IMR-90 (cell line): ENCODE measurements at regions not wholly inside any gene's neighbourhood (a gene's known extent, or its start where the extent isn't known, plus 50 kb on each side); places are given as distances from the start of the nearest gene placed in this dataset.

Source experiments
- ATAC-seq: fragments of 200-7000 bp; cut with Tn5 transposase; 2 replicates; pipeline ENCODE4 v1.9.1; 2020; ENCODE audit warnings: low read depth, mild to moderate bottlenecking, moderate library complexity
- BruUV-seq: library from RNA; stranded (reverse); fragments of 400-500 nt; replicated peaks from 2 replicates; lab custom pipeline; 2021; lab: Mats Ljungman, UMichigan
- CTCF ChIA-PET: fragments of 300-600 bp; formaldehyde crosslinking; extraction: SDS; loops from one replicate; lab custom pipeline; 2021; ENCODE audit warnings: antibody characterized with exemption; lab: Yijun Ruan, JAX
- POLR2A ChIA-PET: fragments of 300-600 bp; sonication (Branson Sonifier 250); formaldehyde crosslinking; loops from one replicate; lab custom pipeline; 2022; ENCODE audit warnings: antibody characterized with exemption; ENCODE audit not compliant: unreplicated experiment; lab: Charles Lee
- DNase-seq: peaks from one replicate; pipeline ENCODE4 v3.0.0; 2013
- H2AFZ ChIP-seq: replicated peaks from 2 replicates; pipeline ENCODE3; 2013; ENCODE audit warnings: low read length, mild to moderate bottlenecking; ENCODE audit not compliant: poor library complexity
- H2AK5ac ChIP-seq: 2 replicates; pipeline ENCODE4 v1.6.1; 2013; ENCODE audit warnings: low read depth, low read length, inconsistent platforms
- H2AK9ac ChIP-seq: replicated peaks from 2 replicates; pipeline ENCODE3; 2013; ENCODE audit warnings: mild to moderate bottlenecking, low read depth, low read length, moderate library complexity; ENCODE audit not compliant: poor library complexity
- H2BK120ac ChIP-seq: 2 replicates; pipeline ENCODE4 v1.6.1; 2013; ENCODE audit warnings: low read depth, low read length, inconsistent platforms
- H2BK15ac ChIP-seq: 3 replicates; pipeline ENCODE4 v1.6.1; 2013; ENCODE audit warnings: low read depth, low read length, inconsistent platforms
- H2BK20ac ChIP-seq: 2 replicates; pipeline ENCODE4 v1.6.1; 2013; ENCODE audit warnings: low read depth, mild to moderate bottlenecking, inconsistent platforms, low read length, moderate library complexity
- H2BK5ac ChIP-seq: 2 replicates; pipeline ENCODE4 v1.6.1; 2013; ENCODE audit warnings: mild to moderate bottlenecking, low read depth, low read length, inconsistent platforms; ENCODE audit not compliant: poor library complexity, severe bottlenecking
- H3K14ac ChIP-seq: replicated peaks from 2 replicates; pipeline ENCODE4 v1.6.1; 2013; ENCODE audit warnings: low read depth, low read length, inconsistent platforms
- H3K18ac ChIP-seq: 2 replicates; pipeline ENCODE4 v1.6.1; 2013; ENCODE audit warnings: low read depth, low read length, control low read depth
- H3K23ac ChIP-seq: 2 replicates; pipeline ENCODE4 v1.6.1; 2013; ENCODE audit warnings: low read depth, low read length, inconsistent platforms
- H3K27ac ChIP-seq: 2 replicates; pipeline ENCODE4 v1.5.1; 2013; ENCODE audit warnings: mild to moderate bottlenecking, control low read depth, low read length; ENCODE audit not compliant: insufficient read depth
- H3K27me3 ChIP-seq: 2 replicates; pipeline ENCODE4 v1.6.1; 2013; ENCODE audit warnings: low read length; ENCODE audit not compliant: control insufficient read depth, insufficient read depth
- H3K36me3 ChIP-seq: 2 replicates; pipeline ENCODE4 v1.6.1; 2013; ENCODE audit warnings: low read length, mixed read lengths; ENCODE audit not compliant: control insufficient read depth, insufficient read depth
- H3K4ac ChIP-seq: 2 replicates; pipeline ENCODE4 v1.6.1; 2013; ENCODE audit warnings: low read depth, low read length, inconsistent platforms
- H3K4me1 ChIP-seq: 2 replicates; pipeline ENCODE4 v1.6.1; 2013; ENCODE audit warnings: low read length, mixed read lengths; ENCODE audit not compliant: control insufficient read depth, insufficient read depth
- H3K4me2 ChIP-seq: 2 replicates; pipeline ENCODE4 v1.6.1; 2013; ENCODE audit warnings: low read depth, mild to moderate bottlenecking, control low read depth, low read length, moderate library complexity
- H3K4me3 ChIP-seq: 2 replicates; pipeline ENCODE4 v1.5.1; 2013; ENCODE audit warnings: low read depth, mild to moderate bottlenecking, control low read depth, low read length, moderate library complexity; ENCODE audit not compliant: insufficient read depth
- H3K56ac ChIP-seq: 2 replicates; pipeline ENCODE4 v1.6.1; 2013; ENCODE audit warnings: low read length, inconsistent platforms; ENCODE audit not compliant: insufficient read depth; ENCODE audit errors: extremely low read depth
- H3K79me1 ChIP-seq, 2 experiments: 2 replicates each; pipeline ENCODE4 v1.6.1; 2013; ENCODE audit warnings: low read length in 2 of 2, inconsistent platforms in 1 of 2, low read depth in 1 of 2
- H3K9ac ChIP-seq: 2 replicates; pipeline ENCODE4 v1.6.1; 2013; ENCODE audit warnings: low read depth, low read length, control low read depth
- H3K9me1 ChIP-seq: 2 replicates; pipeline ENCODE4 v1.6.1; 2013; ENCODE audit warnings: low read length, inconsistent platforms; ENCODE audit not compliant: insufficient read depth
- H3K9me3 ChIP-seq: 2 replicates; pipeline ENCODE4 v1.6.1; 2013; ENCODE audit warnings: low read length; ENCODE audit not compliant: control insufficient read depth, insufficient read depth
- H4K20me1 ChIP-seq: 2 replicates; pipeline ENCODE4 v1.6.1; 2013; ENCODE audit warnings: low read length, inconsistent platforms; ENCODE audit not compliant: insufficient read depth
- H4K5ac ChIP-seq: 2 replicates; pipeline ENCODE4 v1.6.1; 2013; ENCODE audit warnings: mild to moderate bottlenecking, low read depth, low read length, control low read depth
- H4K8ac ChIP-seq, 2 experiments: 2 replicates each; pipeline ENCODE4 v1.6.1; 2013; ENCODE audit warnings: low read depth in 2 of 2, low read length in 2 of 2, control low read depth in 1 of 2, inconsistent platforms in 1 of 2
- H4K91ac ChIP-seq: 2 replicates; pipeline ENCODE4 v1.6.1; 2013; ENCODE audit warnings: low read depth, low read length, inconsistent platforms; ENCODE audit not compliant: insufficient read depth
- BHLHE40 ChIP-seq: fragments of 150-350 bp; IDR thresholded peaks from 2 replicates; pipeline ENCODE4 v1.6.1; 2016; ENCODE audit warnings: mild to moderate bottlenecking, low read depth, low read length
- CEBPB ChIP-seq: IDR thresholded peaks from 2 replicates; pipeline ENCODE4 v1.6.1; 2012; ENCODE audit warnings: low read depth, low read length, improper control_type of control experiment
- CHD1 ChIP-seq: IDR thresholded peaks from 2 replicates; pipeline ENCODE4 v1.6.1; 2012; ENCODE audit warnings: low read depth, low read length, improper control_type of control experiment
- FOS ChIP-seq: fragments of 150-350 bp; IDR thresholded peaks from 2 replicates; pipeline ENCODE4 v1.6.1; 2016; ENCODE audit warnings: low read depth, low read length
- MAFK ChIP-seq: IDR thresholded peaks from 2 replicates; pipeline ENCODE4 v1.6.1; 2012; ENCODE audit warnings: low read depth, low read length, improper control_type of control experiment
- MAZ ChIP-seq: IDR thresholded peaks from 2 replicates; pipeline ENCODE4 v1.6.1; 2012; ENCODE audit warnings: low read depth, mild to moderate bottlenecking, low read length, improper control_type of control experiment, moderate library complexity, borderline replicate concordance
- MXI1 ChIP-seq: IDR thresholded peaks from 2 replicates; pipeline ENCODE4 v1.6.1; 2012; ENCODE audit warnings: low read depth, mild to moderate bottlenecking, low read length, moderate library complexity, borderline replicate concordance
- NFE2L2 ChIP-seq: fragments of 150-350 bp; IDR thresholded peaks from 2 replicates; pipeline ENCODE4 v1.6.1; 2016; ENCODE audit warnings: low read depth, mild to moderate bottlenecking, low read length
- POLR2A ChIP-seq: IDR thresholded peaks from 2 replicates; pipeline ENCODE4 v1.6.1; 2012; ENCODE audit warnings: mild to moderate bottlenecking, low read depth, low read length
- RAD21 ChIP-seq: IDR thresholded peaks from 2 replicates; pipeline ENCODE4 v1.6.1; 2012; ENCODE audit warnings: low read length, improper control_type of control experiment
- RCOR1 ChIP-seq: IDR thresholded peaks from 2 replicates; pipeline ENCODE4 v1.6.1; 2012; ENCODE audit warnings: mild to moderate bottlenecking, low read length, improper control_type of control experiment; ENCODE audit not compliant: insufficient replicate concordance
- RFX5 ChIP-seq: IDR thresholded peaks from 2 replicates; pipeline ENCODE4 v1.8.0; 2012; ENCODE audit warnings: low read depth, mild to moderate bottlenecking, low read length, moderate library complexity
- SMC3 ChIP-seq: fragments of 150-350 bp; IDR thresholded peaks from 2 replicates; pipeline ENCODE4 v1.6.1; 2016; ENCODE audit warnings: low read depth, mild to moderate bottlenecking, antibody characterized with exemption, low read length, moderate library complexity
- WGBS, 2 experiments: methylation state at CpG; one replicate each; pipeline versions ENCODE4 v1.1.5 to v1.1.7; 2013; ENCODE audit warnings: missing lambda C conversion rate in 2 of 2; ENCODE audit not compliant: insufficient read length in 1 of 2; ENCODE audit errors: extremely low coverage in 2 of 2; 5-methylcytosine and 5-hydroxymethylcytosine counted together
- dilution Hi-C: fragments of 300-500 bp; cut with HindIII; formaldehyde crosslinking; loops from one replicate; pipeline ENCODE4 v1.14.3; 2018; ENCODE audit warnings: low sequenced_read_pairs; ENCODE audit not compliant: unreplicated experiment
- in situ Hi-C: fragments of 300-500 bp; cut with MboI; formaldehyde crosslinking; loops from 3 replicates; pipeline ENCODE4 v1.14.3; 2019; ENCODE audit warnings: low sequenced_read_pairs, inconsistent platforms, mixed read lengths
- intact Hi-C: fragments of 100-400 bp; cut with micrococcal nuclease; formaldehyde crosslinking; loops from 2 replicates; pipeline ENCODE4 v1.10.0; 2022
- TF ChIP-seq, protein P1 (sequence below): fragments of 150-350 bp; IDR thresholded peaks from 2 replicates; pipeline ENCODE4 v1.6.1; 2017; ENCODE audit warnings: mild to moderate bottlenecking, antibody characterized with exemption, low read length, low read depth
- TF ChIP-seq, protein P2 (sequence below): conservative IDR thresholded peaks from 2 replicates; pipeline ENCODE4 v1.5.1; 2012; ENCODE audit warnings: mild to moderate bottlenecking, low read depth, low read length, improper control_type of control experiment
- TF ChIP-seq, protein P3 (sequence below): fragments of 150-350 bp; IDR thresholded peaks from 2 replicates; pipeline ENCODE4 v1.6.1; 2016; ENCODE audit warnings: low read depth, mild to moderate bottlenecking, low read length, moderate library complexity, borderline replicate concordance

DNA sequence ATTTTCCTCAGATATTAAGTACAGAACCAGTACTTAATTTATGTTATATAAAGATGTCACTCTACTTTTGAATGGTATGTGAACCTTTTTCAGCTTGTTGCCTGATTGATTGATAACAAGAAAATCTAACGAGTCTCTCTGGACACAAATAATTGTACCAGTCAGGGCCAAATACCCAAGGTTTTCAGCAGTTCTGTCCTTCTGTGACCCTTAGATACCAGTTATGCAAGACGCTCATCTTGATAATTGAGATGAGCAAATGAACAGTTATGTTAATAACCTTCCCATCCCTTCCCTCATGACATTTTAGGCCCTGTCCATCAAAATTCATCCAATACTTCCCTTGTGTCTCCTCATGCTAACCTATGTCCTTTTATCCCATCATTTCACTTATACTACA is 185.9 kb upstream of the G2E3 start:
- Histone ChIP-seq H2BK15ac (no peak overlapping the region), H3K14ac (no peak overlapping the region), H2BK120ac (no peak overlapping the region), H3K9me1 (no peaks in the 10 kb centered on the region), H3K18ac (no peak overlapping the region), H3K4me1 (no peaks in the 10 kb centered on the region), H4K91ac (no peak overlapping the region), H2AK5ac (no peak overlapping the region), H3K4ac (no peak overlapping the region), H3K4me3 (no peak overlapping the region), H3K56ac (no peak overlapping the region), H4K5ac (no peak overlapping the region), H3K9ac (no peak overlapping the region), H3K36me3 (no peaks in the 10 kb centered on the region), H3K4me2 (no peak overlapping the region), H2AFZ (no peak overlapping the region), H3K27me3 (no peaks in the 10 kb centered on the region; the same call in 1 of the 2 replicates), H3K79me1 (no peaks in the 10 kb centered on the region), H3K23ac (no peak overlapping the region), H4K8ac (no peak overlapping the region), H3K27ac (no peak overlapping the region), H3K9me3 (no peaks in the 10 kb centered on the region), H2AK9ac (no peak overlapping the region), H2BK20ac (no peak overlapping the region), H2BK5ac (no peak overlapping the region), H4K20me1 (no peaks in the 10 kb centered on the region)
- POLR2A ChIA-PET, result no interaction called here
- DNase-seq (no peak), ATAC-seq (no peak)
- TF ChIP-seq, protein P1, sequence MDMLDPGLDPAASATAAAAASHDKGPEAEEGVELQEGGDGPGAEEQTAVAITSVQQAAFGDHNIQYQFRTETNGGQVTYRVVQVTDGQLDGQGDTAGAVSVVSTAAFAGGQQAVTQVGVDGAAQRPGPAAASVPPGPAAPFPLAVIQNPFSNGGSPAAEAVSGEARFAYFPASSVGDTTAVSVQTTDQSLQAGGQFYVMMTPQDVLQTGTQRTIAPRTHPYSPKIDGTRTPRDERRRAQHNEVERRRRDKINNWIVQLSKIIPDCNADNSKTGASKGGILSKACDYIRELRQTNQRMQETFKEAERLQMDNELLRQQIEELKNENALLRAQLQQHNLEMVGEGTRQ, result no peak
- TF ChIP-seq FOS (no peak), NFE2L2 (no peak), SMC3 (no peak), CHD1 (no peak), MAZ (no peak), MAFK (no peak), RAD21 (no peak), RCOR1 (no peak), RFX5 (no peak), MXI1 (no peak), CEBPB (no peak), POLR2A (no peak), BHLHE40 (no peak)
- TF ChIP-seq, protein P2, sequence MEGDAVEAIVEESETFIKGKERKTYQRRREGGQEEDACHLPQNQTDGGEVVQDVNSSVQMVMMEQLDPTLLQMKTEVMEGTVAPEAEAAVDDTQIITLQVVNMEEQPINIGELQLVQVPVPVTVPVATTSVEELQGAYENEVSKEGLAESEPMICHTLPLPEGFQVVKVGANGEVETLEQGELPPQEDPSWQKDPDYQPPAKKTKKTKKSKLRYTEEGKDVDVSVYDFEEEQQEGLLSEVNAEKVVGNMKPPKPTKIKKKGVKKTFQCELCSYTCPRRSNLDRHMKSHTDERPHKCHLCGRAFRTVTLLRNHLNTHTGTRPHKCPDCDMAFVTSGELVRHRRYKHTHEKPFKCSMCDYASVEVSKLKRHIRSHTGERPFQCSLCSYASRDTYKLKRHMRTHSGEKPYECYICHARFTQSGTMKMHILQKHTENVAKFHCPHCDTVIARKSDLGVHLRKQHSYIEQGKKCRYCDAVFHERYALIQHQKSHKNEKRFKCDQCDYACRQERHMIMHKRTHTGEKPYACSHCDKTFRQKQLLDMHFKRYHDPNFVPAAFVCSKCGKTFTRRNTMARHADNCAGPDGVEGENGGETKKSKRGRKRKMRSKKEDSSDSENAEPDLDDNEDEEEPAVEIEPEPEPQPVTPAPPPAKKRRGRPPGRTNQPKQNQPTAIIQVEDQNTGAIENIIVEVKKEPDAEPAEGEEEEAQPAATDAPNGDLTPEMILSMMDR, result no peak
- TF ChIP-seq, protein P3, sequence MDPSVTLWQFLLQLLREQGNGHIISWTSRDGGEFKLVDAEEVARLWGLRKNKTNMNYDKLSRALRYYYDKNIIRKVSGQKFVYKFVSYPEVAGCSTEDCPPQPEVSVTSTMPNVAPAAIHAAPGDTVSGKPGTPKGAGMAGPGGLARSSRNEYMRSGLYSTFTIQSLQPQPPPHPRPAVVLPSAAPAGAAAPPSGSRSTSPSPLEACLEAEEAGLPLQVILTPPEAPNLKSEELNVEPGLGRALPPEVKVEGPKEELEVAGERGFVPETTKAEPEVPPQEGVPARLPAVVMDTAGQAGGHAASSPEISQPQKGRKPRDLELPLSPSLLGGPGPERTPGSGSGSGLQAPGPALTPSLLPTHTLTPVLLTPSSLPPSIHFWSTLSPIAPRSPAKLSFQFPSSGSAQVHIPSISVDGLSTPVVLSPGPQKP, result no peak
- CTCF ChIA-PET, result interaction anchor here (1.1 kb wide), 1 partner anchor 238 kb away, joined by 3 read pairs; no protein-coding TSS in a partner anchor
- BruUV-seq, result no TSS peak
- intact Hi-C loops (no loop called here), in situ Hi-C loops (loop anchor here (10.0 kb wide), 1 partner anchor 232 kb away; no protein-coding TSS in a partner anchor), dilution Hi-C loops (no loop called here)
- no CpG with 5 or more reads among the region's 2 CpGs for WGBS, 2 experiments
